ENCODE measurements at regions not wholly inside any gene's neighbourhood (a gene's known extent, or its start where the extent isn't known, plus 50 kb on each side); places are given as distances from the start of the nearest gene placed in this dataset.

GRCh38 chr18:46415532-46416252 lies 241.3 kb downstream of the LOXHD1 start:
- no peak for DNase-seq

DNA sequence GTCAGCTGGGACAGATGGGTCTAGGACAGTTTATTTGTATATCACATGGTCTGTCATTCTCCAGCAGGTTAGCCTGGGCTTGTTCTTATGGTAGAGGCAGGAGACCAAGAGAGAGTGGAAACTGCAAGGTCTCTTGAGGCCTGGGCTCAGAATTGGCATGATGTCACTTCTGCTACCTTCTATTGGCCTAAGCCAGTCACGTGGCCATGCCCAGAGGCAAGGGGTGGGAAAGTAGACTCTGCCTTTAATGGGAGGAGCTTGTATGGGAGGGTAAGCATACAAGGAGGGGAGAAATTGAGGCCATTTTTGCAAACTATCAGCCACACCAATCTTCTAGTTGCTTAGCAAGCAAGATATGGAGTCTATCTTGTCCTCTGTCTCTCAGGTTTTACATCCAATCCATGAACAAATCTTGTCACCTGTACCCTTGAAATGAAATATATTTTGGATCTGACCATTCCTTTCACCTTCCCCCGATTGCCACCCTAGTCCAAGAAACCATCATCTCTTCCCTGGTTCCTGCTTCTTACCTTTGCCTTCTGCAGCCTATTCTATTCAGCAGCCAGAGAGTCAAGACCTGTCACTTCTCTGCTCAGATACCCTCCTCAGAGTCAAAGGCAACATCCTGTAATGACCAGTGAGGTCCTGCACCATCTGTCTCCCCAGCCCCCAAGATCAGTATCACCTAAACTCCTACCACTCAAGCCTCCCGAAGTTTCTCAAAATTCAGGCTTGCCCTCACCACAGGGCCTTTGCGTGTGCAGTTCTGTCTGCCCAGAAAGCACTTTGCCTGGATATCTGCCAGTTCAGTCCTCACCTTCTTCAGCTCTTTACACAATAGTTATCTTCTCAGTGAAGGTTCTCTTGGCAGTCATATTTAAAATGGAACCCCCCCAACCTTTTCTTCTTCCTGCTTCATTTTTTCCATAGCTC lies 240.0 kb downstream of the LOXHD1 start:
- DNase-seq, result no peak

DNA sequence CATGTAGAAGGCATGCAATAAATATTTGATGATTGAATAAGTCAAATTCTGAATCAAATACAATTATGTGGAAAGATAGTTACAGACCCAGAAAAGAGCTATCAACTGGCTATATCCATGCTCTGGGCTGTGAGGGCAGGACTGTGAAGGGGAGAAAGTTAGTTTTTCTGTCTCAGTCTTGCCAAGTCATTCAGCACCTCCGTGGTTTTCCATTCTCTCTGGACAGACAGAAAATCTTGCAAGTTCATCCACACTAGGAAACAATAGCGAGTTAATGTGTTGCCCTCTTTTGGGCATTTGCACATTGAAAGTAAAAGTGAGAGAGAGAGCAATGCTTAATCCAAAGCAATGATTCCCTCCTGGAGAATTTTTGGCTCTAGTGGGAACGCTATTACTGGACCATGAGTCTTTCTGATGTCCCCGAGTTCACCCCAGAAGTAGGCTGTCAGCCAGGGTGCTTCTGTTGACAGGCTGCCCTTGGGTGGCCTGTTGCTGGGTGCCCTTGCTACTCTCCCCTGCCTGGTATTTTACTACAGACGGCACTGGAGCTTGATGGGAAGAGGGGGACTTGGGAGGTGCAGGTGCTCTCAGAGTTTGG lies 238.3 kb downstream of the LOXHD1 start:
- DNase-seq, result no peak

GRCh38 chr18:46419391-46420141 lies 237.5 kb downstream of the LOXHD1 start:
- DNase-seq, result no peak

GRCh38 chr18:46421973-46422551 lies 235.0 kb downstream of the LOXHD1 start:
- no peak for DNase-seq

DNA sequence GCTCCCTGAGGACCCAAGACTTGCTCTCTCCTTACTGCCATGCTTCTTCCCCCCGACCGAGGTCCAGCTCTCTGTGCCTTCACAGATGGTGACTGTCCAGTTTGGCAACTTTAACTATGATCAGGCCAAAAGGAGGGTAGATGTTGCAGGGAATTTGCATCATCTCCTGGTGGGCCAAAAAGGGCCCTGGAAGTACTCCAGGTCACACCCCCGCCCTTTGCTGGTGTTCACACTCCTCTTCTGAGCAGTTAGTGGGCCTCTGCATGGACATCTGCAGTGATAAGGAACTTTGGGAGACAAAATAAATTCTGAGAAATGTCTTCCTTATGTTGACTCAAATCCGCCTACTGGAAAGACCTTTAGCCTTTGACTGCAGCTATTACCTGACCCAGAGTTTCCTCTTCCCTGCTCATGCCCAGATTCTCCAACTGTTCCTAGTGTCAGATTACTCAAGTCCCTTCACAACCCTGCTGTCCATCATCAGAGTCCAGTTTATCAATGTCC lies 234.4 kb downstream of the LOXHD1 start:
- DNase-seq, result no peak

DNA sequence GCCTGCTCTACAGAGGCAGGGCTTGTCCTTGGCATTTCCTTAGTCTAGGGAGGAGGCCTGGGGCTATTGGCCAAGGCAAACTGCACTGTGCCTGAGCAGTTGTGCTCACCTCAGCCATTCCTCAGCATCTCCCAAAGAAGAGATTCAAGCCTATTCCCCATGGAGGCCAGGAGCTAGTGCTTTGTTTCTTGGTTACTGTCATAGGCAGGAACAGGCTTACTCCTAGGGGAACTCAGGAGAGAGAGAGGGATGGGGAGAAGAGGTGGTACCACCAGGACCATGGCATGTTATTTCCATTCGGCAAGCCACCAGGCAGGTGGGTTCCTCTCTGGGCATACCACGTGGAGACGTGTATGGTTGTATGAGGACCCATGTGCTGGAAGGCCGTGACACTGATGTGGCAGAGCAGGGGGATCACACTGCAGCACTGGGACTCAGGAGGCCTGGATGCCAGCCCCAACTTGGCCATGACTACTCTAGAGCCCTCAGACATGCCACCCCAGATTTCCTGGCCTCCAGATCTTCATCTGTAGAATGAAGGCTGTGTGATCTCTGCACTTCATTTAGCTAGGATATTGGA lies 233.7 kb downstream of the LOXHD1 start:
- DNase-seq, result no peak

GRCh38 chr18:46424898-46425297 lies 232.1 kb downstream of the LOXHD1 start:
- DNase-seq, result no peak

- DNase-seq, result no peak
These were observed 231.5 kb downstream of the LOXHD1 start for GRCh38 chr18:46425511-46425910.

GRCh38 chr18:46426021-46426678 lies 230.9 kb downstream of the LOXHD1 start:
- no peak for DNase-seq

- no peak for DNase-seq
These were observed 230.4 kb downstream of the LOXHD1 start for GRCh38 chr18:46426679-46427047.
